H1 (cell line): ENCODE measurements at regions not wholly inside any gene's neighbourhood (a gene's known extent, or its start where the extent isn't known, plus 50 kb on each side); places are given as distances from the start of the nearest gene placed in this dataset.

Experiments
- ASH2L ChIP-seq: fragments of 200-600, 300-600 bp; sonication (generic); IDR thresholded peaks from one replicate; pipeline ENCODE4 v1.7.1; 2017; ENCODE audit warnings: low read length
- GABPA ChIP-seq: IDR thresholded peaks from 2 replicates; pipeline ENCODE4 v1.6.1; 2011; ENCODE audit warnings: mild to moderate bottlenecking, low read length, moderate library complexity, borderline replicate concordance; ENCODE audit not compliant: insufficient read depth
- KDM4A ChIP-seq: IDR thresholded peaks from one replicate; pipeline ENCODE4 v1.7.1; 2012; ENCODE audit warnings: low read depth, mild to moderate bottlenecking, moderate library complexity, low read length, inconsistent platforms; ENCODE audit not compliant: severe bottlenecking
- SIX5 ChIP-seq: IDR thresholded peaks from 2 replicates; pipeline ENCODE4 v1.6.1; 2011; ENCODE audit warnings: mild to moderate bottlenecking, low read depth, low read length
- TF ChIP-seq, protein P1 (sequence below): IDR thresholded peaks from 2 replicates; pipeline ENCODE4 v1.6.1; 2012; ENCODE audit warnings: low read length, inconsistent platforms

DNA sequence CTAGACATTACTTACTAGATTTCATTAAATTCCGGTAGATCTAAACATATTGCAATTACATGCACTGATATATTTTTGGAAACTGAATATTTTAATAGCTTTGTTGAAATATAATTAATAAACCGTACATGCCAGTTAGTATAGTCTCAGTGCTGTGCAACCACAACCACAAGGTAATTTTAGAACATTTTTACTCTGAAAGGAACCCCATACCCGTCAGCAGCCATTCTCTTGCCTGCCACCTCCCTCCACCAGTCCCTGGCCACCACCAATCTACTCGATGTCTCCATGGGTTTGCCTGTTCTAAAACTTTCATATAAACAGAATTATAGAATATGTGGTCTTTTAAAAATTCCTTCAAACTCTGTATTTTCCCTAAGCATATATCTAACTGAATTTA lies 293.9 kb downstream of the THBS2 start (continued):
- TF ChIP-seq, protein P1, sequence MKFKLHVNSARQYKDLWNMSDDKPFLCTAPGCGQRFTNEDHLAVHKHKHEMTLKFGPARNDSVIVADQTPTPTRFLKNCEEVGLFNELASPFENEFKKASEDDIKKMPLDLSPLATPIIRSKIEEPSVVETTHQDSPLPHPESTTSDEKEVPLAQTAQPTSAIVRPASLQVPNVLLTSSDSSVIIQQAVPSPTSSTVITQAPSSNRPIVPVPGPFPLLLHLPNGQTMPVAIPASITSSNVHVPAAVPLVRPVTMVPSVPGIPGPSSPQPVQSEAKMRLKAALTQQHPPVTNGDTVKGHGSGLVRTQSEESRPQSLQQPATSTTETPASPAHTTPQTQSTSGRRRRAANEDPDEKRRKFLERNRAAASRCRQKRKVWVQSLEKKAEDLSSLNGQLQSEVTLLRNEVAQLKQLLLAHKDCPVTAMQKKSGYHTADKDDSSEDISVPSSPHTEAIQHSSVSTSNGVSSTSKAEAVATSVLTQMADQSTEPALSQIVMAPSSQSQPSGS = no peak
- no peak for TF ChIP-seq ASH2L
- no peak for TF ChIP-seq GABPA
- no peak for TF ChIP-seq KDM4A
- TF ChIP-seq SIX5 = no peak
